H1 (cell line): ENCODE measurements at regions not wholly inside any gene's neighbourhood (a gene's known extent, or its start where the extent isn't known, plus 50 kb on each side); places are given as distances from the start of the nearest gene placed in this dataset.

Source experiments
- CTCF ChIA-PET: fragments of 300-600 bp; sonication (Branson Sonifier 250); formaldehyde crosslinking; loops from one replicate; lab custom pipeline; 2021; ENCODE audit not compliant: partially characterized antibody; lab: Charles Lee
- POLR2A ChIA-PET: fragments of 300-600 bp; sonication (Branson Sonifier 250); formaldehyde crosslinking; loops from one replicate; lab custom pipeline; 2021; ENCODE audit warnings: inconsistent platforms; ENCODE audit not compliant: partially characterized antibody; lab: Charles Lee
- DNase-seq, 2 experiments: peaks; one replicate each; pipeline versions ENCODE4 v3.0.0 to v3.0.0-alpha.2; 2010 to 2022; ENCODE audit warnings: low spot score in 2 of 2, low read depth in 1 of 2, mixed read lengths in 1 of 2
- FAIRE-seq: peaks from 2 replicates; lab custom pipeline; 2011; peaks lifted over from hg19 to GRCh38; lab: Jason Lieb, UNC
- H2AFZ ChIP-seq: 2 replicates; pipeline ENCODE4 v1.8.1; 2012; ENCODE audit warnings: low read length, inconsistent platforms
- H2AK5ac ChIP-seq: 2 replicates; pipeline ENCODE4 v1.6.1; 2013; ENCODE audit warnings: low read depth, low read length
- H2BK120ac ChIP-seq: replicated peaks from 2 replicates; pipeline ENCODE3; 2013; ENCODE audit warnings: low read depth, low read length, inconsistent platforms
- H2BK12ac ChIP-seq: 2 replicates; pipeline ENCODE4 v1.6.1; 2013; ENCODE audit warnings: low read depth, low read length
- H2BK15ac ChIP-seq: 2 replicates; pipeline ENCODE4 v1.6.1; 2013; ENCODE audit warnings: low read length
- H2BK20ac ChIP-seq: 2 replicates; pipeline ENCODE4 v1.6.1; 2013; ENCODE audit warnings: low read length
- H2BK5ac ChIP-seq: 2 replicates; pipeline ENCODE4 v1.6.1; 2013; ENCODE audit warnings: low read depth, low read length
- H3K14ac ChIP-seq: 2 replicates; pipeline ENCODE4 v1.6.1; 2013; ENCODE audit warnings: inconsistent platforms; ENCODE audit not compliant: insufficient read length
- H3K18ac ChIP-seq: 2 replicates; pipeline ENCODE4 v1.6.1; 2013; ENCODE audit warnings: low read length; ENCODE audit errors: extremely low read depth
- H3K23ac ChIP-seq: 2 replicates; pipeline ENCODE4 v1.6.1; 2013; ENCODE audit warnings: inconsistent platforms; ENCODE audit not compliant: insufficient read length
- H3K23me2 ChIP-seq: 2 replicates; pipeline ENCODE4 v1.6.1; 2013; ENCODE audit warnings: low read depth, low read length
- H3K27ac ChIP-seq: 2 replicates; pipeline ENCODE4 v1.6.1; 2011; ENCODE audit warnings: low read depth, low read length, inconsistent platforms
- H3K27me3 ChIP-seq, 4 experiments: replicated peaks in 1 of 4; 1 replicate in 1 of 4; 2 replicates in 3 of 4; pipeline versions ENCODE4 v1.6.1 to v1.8.1; 2011 to 2013; ENCODE audit warnings: low read length in 3 of 4, mild to moderate bottlenecking in 3 of 4, inconsistent platforms in 2 of 4, mixed read lengths in 2 of 4, moderate library complexity in 1 of 4; ENCODE audit not compliant: control insufficient read depth in 3 of 4, insufficient read depth in 3 of 4; ENCODE audit errors: extremely low read depth in 1 of 4
- H3K36me3 ChIP-seq, 4 experiments: 2 replicates each; pipeline versions ENCODE4 v1.6.1 to v1.8.1; 2011 to 2013; ENCODE audit warnings: mild to moderate bottlenecking in 4 of 4, low read length in 3 of 4, moderate library complexity in 2 of 4, control low read depth in 1 of 4, inconsistent platforms in 1 of 4; ENCODE audit not compliant: insufficient read depth in 4 of 4, control insufficient read depth in 2 of 4
- H3K4ac ChIP-seq: replicated peaks from 2 replicates; pipeline ENCODE3; 2013; ENCODE audit warnings: low read length, low read depth, mixed read lengths, inconsistent platforms; ENCODE audit not compliant: insufficient read length
- H3K4me1 ChIP-seq, 4 experiments: replicated peaks in 1 of 4; 1 replicate in 1 of 4; 2 replicates in 3 of 4; pipeline versions ENCODE4 v1.6.1 to v1.8.1; 2011 to 2013; ENCODE audit warnings: low read length in 3 of 4, inconsistent platforms in 2 of 4, mixed read lengths in 1 of 4; ENCODE audit not compliant: insufficient read depth in 4 of 4, control insufficient read depth in 3 of 4
- H3K4me2 ChIP-seq, 2 experiments: 2 replicates each; pipeline versions ENCODE4 v1.6.1 to v1.8.1; 2011 to 2013; ENCODE audit warnings: low read depth in 2 of 2, low read length in 2 of 2, control low read depth in 1 of 2, inconsistent platforms in 1 of 2, mild to moderate bottlenecking in 1 of 2; ENCODE audit not compliant: insufficient read depth in 1 of 2
- H3K4me3 ChIP-seq, 4 experiments: fragments of 200-600, 300-600 bp in 1 of 4; sonication (generic), shearing (Covaris generic), sonication (Bioruptor Twin) in 1 of 4; 2 replicates each; pipeline versions ENCODE4 v1.5.1 to v1.8.1; 2011 to 2016; ENCODE audit warnings: low read length in 4 of 4, low read depth in 3 of 4, control low read depth in 2 of 4, inconsistent platforms in 2 of 4, mild to moderate bottlenecking in 2 of 4, mixed read lengths in 1 of 4, moderate library complexity in 1 of 4; ENCODE audit not compliant: insufficient read depth in 2 of 4; ENCODE audit errors: extremely low read depth in 1 of 4
- H3K56ac ChIP-seq: replicated peaks from 2 replicates; pipeline ENCODE3; 2013; ENCODE audit warnings: low read depth, mild to moderate bottlenecking, mixed read lengths, low read length, inconsistent platforms; ENCODE audit not compliant: insufficient read length
- H3K79me1 ChIP-seq: 2 replicates; pipeline ENCODE4 v1.6.1; 2013; ENCODE audit warnings: low read depth, low read length, control low read depth
- H3K79me2 ChIP-seq, 2 experiments: 2 replicates each; pipeline versions ENCODE4 v1.6.1 to v1.8.1; 2012 to 2013; ENCODE audit warnings: low read length in 2 of 2, mild to moderate bottlenecking in 2 of 2, inconsistent platforms in 1 of 2; ENCODE audit not compliant: insufficient read depth in 2 of 2, control insufficient read depth in 1 of 2
- H3K9ac ChIP-seq, 4 experiments: replicated peaks in 1 of 4; 1 replicate in 1 of 4; 2 replicates in 3 of 4; pipeline versions ENCODE4 v1.6.1 to v1.8.1; 2011 to 2013; ENCODE audit warnings: low read depth in 3 of 4, low read length in 3 of 4, control low read depth in 2 of 4, mild to moderate bottlenecking in 2 of 4, moderate library complexity in 2 of 4, inconsistent platforms in 1 of 4; ENCODE audit errors: extremely low read depth in 1 of 4
- H3K9me3 ChIP-seq, 2 experiments: 2 replicates each; pipeline versions ENCODE4 v1.6.1 to v1.8.1; 2012 to 2013; ENCODE audit warnings: mild to moderate bottlenecking in 2 of 2, moderate library complexity in 2 of 2, control low read depth in 1 of 2, inconsistent platforms in 1 of 2, low read depth in 1 of 2, low read length in 1 of 2, mixed read lengths in 1 of 2; ENCODE audit not compliant: insufficient read depth in 2 of 2
- H4K20me1 ChIP-seq, 2 experiments: replicated peaks in 1 of 2; 2 replicates each; pipeline versions ENCODE3 to v1.8.1; 2011 to 2013; ENCODE audit warnings: inconsistent platforms in 2 of 2, low read length in 2 of 2, mild to moderate bottlenecking in 1 of 2; ENCODE audit not compliant: insufficient read depth in 2 of 2, control insufficient read depth in 1 of 2
- H4K5ac ChIP-seq: 2 replicates; pipeline ENCODE4 v1.6.1; 2013; ENCODE audit warnings: low read length, low read depth, mixed read lengths, inconsistent platforms; ENCODE audit not compliant: insufficient read length
- H4K8ac ChIP-seq: 2 replicates; pipeline ENCODE4 v1.8.0; 2013; ENCODE audit warnings: mild to moderate bottlenecking, moderate library complexity, low read length, inconsistent platforms; ENCODE audit not compliant: insufficient read depth; ENCODE audit errors: extremely low read depth
- H4K91ac ChIP-seq: replicated peaks from 2 replicates; pipeline ENCODE3; 2013; ENCODE audit warnings: low read length, mixed read lengths, inconsistent platforms; ENCODE audit not compliant: insufficient read length
- CBX5 ChIP-seq: fragments of 300-800, 300-1000 bp; sonication (generic); IDR thresholded peaks from 2 replicates; pipeline ENCODE4 v1.7.1; 2016; ENCODE audit warnings: antibody characterized with exemption, low read length, low read depth
- CHD1 ChIP-seq: IDR thresholded peaks from 2 replicates; pipeline ENCODE4 v1.6.1; 2012; ENCODE audit warnings: low read depth, low read length, improper control_type of control experiment
- CTCF ChIP-seq, 3 experiments: IDR thresholded peaks; 1 replicate in 2 of 3; 2 replicates in 1 of 3; pipeline versions ENCODE4 v1.5.1 to v1.6.1; 2011; ENCODE audit warnings: low read length in 3 of 3, mild to moderate bottlenecking in 3 of 3, inconsistent platforms in 2 of 3, low read depth in 1 of 3, moderate library complexity in 1 of 3; ENCODE audit not compliant: insufficient read depth in 1 of 3; ENCODE audit errors: control extremely low read depth in 1 of 3
- EP300 ChIP-seq, 2 experiments: IDR thresholded peaks; 1 replicate in 1 of 2; 2 replicates in 1 of 2; pipeline ENCODE4 v1.6.1; 2011 to 2012; ENCODE audit warnings: low read depth in 2 of 2, low read length in 2 of 2, mild to moderate bottlenecking in 2 of 2, borderline replicate concordance in 1 of 2, inconsistent platforms in 1 of 2, moderate library complexity in 1 of 2
- EZH2 ChIP-seq: fragments of 200-600 bp; sonication (generic); IDR thresholded peaks from 2 replicates; pipeline ENCODE4 v1.7.1; 2012; ENCODE audit warnings: low read depth, mild to moderate bottlenecking, moderate library complexity, low read length, inconsistent platforms; ENCODE audit not compliant: severe bottlenecking
- HDAC2 ChIP-seq, 2 experiments: fragments of 300-600 bp in 1 of 2; sonication (generic) in 1 of 2; IDR thresholded peaks; 2 replicates each; pipeline ENCODE4 v1.6.1; 2011 to 2012; ENCODE audit warnings: low read depth in 2 of 2, low read length in 2 of 2, mild to moderate bottlenecking in 2 of 2, moderate library complexity in 2 of 2, borderline replicate concordance in 1 of 2, inconsistent platforms in 1 of 2
- JUND ChIP-seq: IDR thresholded peaks from 2 replicates; pipeline ENCODE4 v1.6.1; 2011; ENCODE audit warnings: mild to moderate bottlenecking, improper control_type of control experiment, low read length
- MAX ChIP-seq: IDR thresholded peaks from 2 replicates; pipeline ENCODE4 v1.6.1; 2012; ENCODE audit warnings: inconsistent platforms
- RFX5 ChIP-seq: IDR thresholded peaks from 2 replicates; pipeline ENCODE4 v1.6.1; 2011; ENCODE audit warnings: low read depth, low read length, improper control_type of control experiment, borderline replicate concordance
- SIRT6 ChIP-seq: IDR thresholded peaks from one replicate; pipeline ENCODE4 v1.7.1; 2012; ENCODE audit warnings: low read length, inconsistent platforms
- SIX5 ChIP-seq: IDR thresholded peaks from 2 replicates; pipeline ENCODE4 v1.6.1; 2011; ENCODE audit warnings: mild to moderate bottlenecking, low read depth, low read length
- SP4 ChIP-seq: IDR thresholded peaks from 2 replicates; pipeline ENCODE4 v1.6.1; 2012; ENCODE audit warnings: low read length, inconsistent platforms
- WGBS, 2 experiments: shearing (Covaris generic) in 1 of 2; methylation state at CpG; one replicate each; pipeline versions ENCODE4 v1.1.6 to v1.1.7; 2013 to 2015; ENCODE audit warnings: low lambda C conversion rate in 2 of 2, mixed read lengths in 2 of 2, inconsistent platforms in 1 of 2, low coverage in 1 of 2, missing lambda C conversion rate in 1 of 2; ENCODE audit not compliant: insufficient replicate concordance in 2 of 2, insufficient coverage in 1 of 2, insufficient read length in 1 of 2; ENCODE audit errors: extremely low coverage in 1 of 2, missing lambda C conversion rate in 1 of 2; 5-methylcytosine and 5-hydroxymethylcytosine counted together

DNA sequence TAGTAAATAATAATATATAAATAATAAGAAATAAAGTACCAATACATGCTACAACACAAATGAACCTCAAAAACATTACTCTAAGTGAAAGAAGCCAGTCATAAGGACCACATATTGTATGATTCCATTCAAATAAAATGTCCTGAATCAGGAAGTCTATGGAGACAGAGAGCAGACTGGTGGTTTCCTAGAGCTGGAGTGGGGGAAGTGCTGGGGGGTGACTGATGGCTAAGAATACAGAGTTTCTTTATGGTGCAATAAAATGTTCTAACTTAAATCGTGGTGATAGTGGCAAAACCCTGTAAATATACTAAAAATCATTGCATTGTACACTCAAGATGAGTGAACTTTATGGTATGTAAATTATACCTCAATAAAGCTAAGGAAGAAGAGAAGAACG lies 376.5 kb downstream of the BUD13 start:
- Histone ChIP-seq H3K4me1 (peaks cover 0 to 4% (median 0%) of the 10 kb centered on the region in 4 experiments; a peak in 3 of 7 replicates), H2BK120ac (no peak overlapping the region), H3K4me3 (no peak overlapping the region), H3K23ac (no peak overlapping the region), H3K79me1 (no peaks in the 10 kb centered on the region)
- CTCF ChIA-PET, result interaction anchor here (1.2 kb wide), 3 partner anchors 25 to 296 kb away, joined by 3 to 4 read pairs (median 4); no protein-coding TSS in a partner anchor
- TF ChIP-seq JUND (no peak), SIRT6 (no peak), CHD1 (no peak), CBX5 (no peak), MAX (no peak), EZH2 (no peak), SP4 (no peak), HDAC2 (IDR thresholded peaks at IDR 0.05; ENCODE audit: borderline replicate concordance in 1 of 2, low read depth in 2 of 2, low read length in 2 of 2) (no peak), CTCF (IDR thresholded peaks at IDR 0.05; ENCODE audit: control extremely low read depth in 1 of 3, insufficient read depth in 1 of 3, low read depth in 1 of 3, low read length in 3 of 3) (no peak), RFX5 (no peak), SIX5 (no peak), EP300 (IDR thresholded peaks at IDR 0.05; ENCODE audit: borderline replicate concordance in 1 of 2, low read depth in 2 of 2, low read length in 2 of 2) (no peak)
- TF ChIP-seq, all 59 proteins: peak for 0
- H3K9me3 ChIP-seq, result no peaks in the 10 kb centered on the region
- H4K20me1 ChIP-seq, result no peaks in the 10 kb centered on the region
- no peaks in the 10 kb centered on the region for H3K36me3 ChIP-seq
- no peaks in the 10 kb centered on the region for H3K23me2 ChIP-seq
- H2BK12ac ChIP-seq, result no peak overlapping the region
- no peak for FAIRE-seq
- no peak overlapping the region for H2BK20ac ChIP-seq
- H4K8ac ChIP-seq, result no peak overlapping the region
- H3K56ac ChIP-seq, result no peak overlapping the region
- H3K18ac ChIP-seq, result no peak overlapping the region
- no peak overlapping the region for H2AFZ ChIP-seq
- no peak overlapping the region for H3K27ac ChIP-seq
- H3K79me2 ChIP-seq, result no peaks in the 10 kb centered on the region
- H3K4ac ChIP-seq, result no peak overlapping the region
- WGBS, 2 experiments, result 93% methylated on average over 2 of the region's 2 CpGs; no CpG with 5 or more reads in 1 of the 2 experiments
- H3K9ac ChIP-seq, result no peak overlapping the region
- no peak overlapping the region for H3K14ac ChIP-seq
- POLR2A ChIA-PET, result no interaction called here
- H2BK5ac ChIP-seq, result no peak overlapping the region
- no peaks in the 10 kb centered on the region for H3K27me3 ChIP-seq
- no peak overlapping the region for H3K4me2 ChIP-seq
- H2BK15ac ChIP-seq, result no peak overlapping the region
- H2AK5ac ChIP-seq, result no peak overlapping the region
- no peak overlapping the region for H4K5ac ChIP-seq
- no peak for DNase-seq
- H4K91ac ChIP-seq, result no peak overlapping the region
